HuH-7 (cell line): ENCODE measurements at regions not wholly inside any gene's neighbourhood (a gene's known extent, or its start where the extent isn't known, plus 50 kb on each side); places are given as distances from the start of the nearest gene placed in this dataset.

Source experiments
- DNase-seq: peaks from one replicate; pipeline ENCODE4 v3.0.0; 2011; ENCODE audit warnings: low spot score

- no peak for DNase-seq
Measured at GRCh38 chr13:107392205-107392604, 823.1 kb downstream of the LIG4 start.

- no peak for DNase-seq
Measured at GRCh38 chr13:107387525-107387924, 819.6 kb upstream of the ARGLU1 start.

- no peak for DNase-seq
Measured at GRCh38 chr13:107379407-107380155, 811.6 kb upstream of the ARGLU1 start.

- DNase-seq, result no peak
Measured at GRCh38 chr13:107376341-107377125, 808.6 kb upstream of the ARGLU1 start.

GRCh38 chr13:107375701-107376340 lies 807.9 kb upstream of the ARGLU1 start:
- DNase-seq, result no peak

GRCh38 chr13:107374038-107374437 lies 806.1 kb upstream of the ARGLU1 start:
- DNase-seq, result no peak

- DNase-seq, result peak; percentile 3
Measured at GRCh38 chr13:107373551-107373950, 805.6 kb upstream of the ARGLU1 start.

GRCh38 chr13:107370015-107370785 lies 802.3 kb upstream of the ARGLU1 start:
- no peak for DNase-seq

- DNase-seq, result no peak
Measured at GRCh38 chr13:107367258-107367657, 799.3 kb upstream of the ARGLU1 start.

GRCh38 chr13:107365466-107366215 lies 797.7 kb upstream of the ARGLU1 start:
- DNase-seq, result no peak

- DNase-seq, result no peak
Measured at GRCh38 chr13:107364658-107365057, 796.7 kb upstream of the ARGLU1 start.

- DNase-seq, result no peak
Measured at GRCh38 chr13:107361666-107362065, 793.7 kb upstream of the ARGLU1 start.

GRCh38 chr13:107360010-107360409 lies 792.1 kb upstream of the ARGLU1 start:
- DNase-seq, result no peak

- no peak for DNase-seq
Measured at GRCh38 chr13:107358866-107359265, 790.9 kb upstream of the ARGLU1 start.

GRCh38 chr13:107351305-107351704 lies 783.4 kb upstream of the ARGLU1 start:
- DNase-seq, result no peak

- DNase-seq, result no peak
Measured at GRCh38 chr13:107348925-107349324, 781.0 kb upstream of the ARGLU1 start.

- no peak for DNase-seq
Measured at GRCh38 chr13:107348471-107348870, 780.5 kb upstream of the ARGLU1 start.

- no peak for DNase-seq
Measured at GRCh38 chr13:107347641-107348369, 779.9 kb upstream of the ARGLU1 start.

- DNase-seq, result no peak
Measured at GRCh38 chr13:107342747-107343146, 774.8 kb upstream of the ARGLU1 start.

- DNase-seq, result no peak
Measured at GRCh38 chr13:107339209-107339608, 771.3 kb upstream of the ARGLU1 start.

- DNase-seq, result no peak
Measured at GRCh38 chr13:107332188-107332587, 764.3 kb upstream of the ARGLU1 start.
